ENCODE measurements at regions not wholly inside any gene's neighbourhood (a gene's known extent, or its start where the extent isn't known, plus 50 kb on each side); places are given as distances from the start of the nearest gene placed in this dataset.

- TF ChIP-seq E2F6 (IDR thresholded peaks at IDR 0.05; ENCODE audit: borderline replicate concordance in 1 of 2, extremely low read depth in 1 of 2, insufficient read depth in 1 of 2, insufficient read length in 1 of 2, low read depth in 1 of 2, low read length in 1 of 2, poor library complexity in 1 of 2, severe bottlenecking in 1 of 2), result no peak
- peak; percentile 52; the same call in 1 of the 2 replicates for TF ChIP-seq SMARCC2 (IDR thresholded peaks at IDR 0.05; ENCODE audit: low read depth)
- TF ChIP-seq YY1 (IDR thresholded peaks at IDR 0.05; ENCODE audit: borderline replicate concordance in 1 of 3, control insufficient read depth in 1 of 3, extremely low read depth in 1 of 3, insufficient read depth in 3 of 3, insufficient read length in 1 of 3, insufficient replicate concordance in 2 of 3, low read depth in 1 of 3, low read length in 2 of 3), result peak in 1 of 3 experiments; percentile 65
- TF ChIP-seq MAFG (tag; conservative IDR thresholded peaks at IDR 0.05), result peak; percentile 99
- TF ChIP-seq NEUROD1 (IDR thresholded peaks at IDR 0.05; ENCODE audit: borderline replicate concordance, low read depth, low read length, partially characterized antibody), result peak; percentile 36
- TF ChIP-seq ZNF197 (CRISPR knock-in tag; IDR thresholded peaks at IDR 0.05; ENCODE audit: low read depth), result no peak
- TF ChIP-seq NCOA2 (IDR thresholded peaks at IDR 0.05; ENCODE audit: partially characterized antibody in 2 of 2), result no peak
- peak in 1 of 2 experiments; percentile 43; a peak in 1 of 4 replicates for TF ChIP-seq KDM1A (IDR thresholded peaks at IDR 0.05)
- TF ChIP-seq PKNOX1 (IDR thresholded peaks at IDR 0.05), result peak; percentile 46; the same call in 1 of the 2 replicates
- TF ChIP-seq CHAMP1 (IDR thresholded peaks at IDR 0.05), result peak; percentile 64; the same call in 1 of the 2 replicates
- TF ChIP-seq ZNF124 (CRISPR knock-in tag; IDR thresholded peaks at IDR 0.05), result no peak
- peak; percentile 98 for TF ChIP-seq NFE2L1 (tag; IDR thresholded peaks at IDR 0.05; ENCODE audit: borderline replicate concordance, low read depth)
- TF ChIP-seq MNT (conservative IDR thresholded peaks at IDR 0.05), result 0 out of 4 replicates have a peak, but pooled peaks of 1 of the 2 experiments have one; percentile 18
- TF ChIP-seq NCOR1 (IDR thresholded peaks at IDR 0.05), result peak; percentile 25; the same call in 1 of the 2 replicates
- TF ChIP-seq MAFF (IDR thresholded peaks at IDR 0.05; ENCODE audit: low read length), result peak; percentile 99
These were observed 164.0 kb downstream of the MRPL14 start (continued) for GRCh38 chr6:43963203-43963602.

All from K562 (cell line).